Ishikawa (cell line): ENCODE measurements at regions not wholly inside any gene's neighbourhood (a gene's known extent, or its start where the extent isn't known, plus 50 kb on each side); places are given as distances from the start of the nearest gene placed in this dataset.

Experiments
- CEBPB ChIP-seq: IDR thresholded peaks from 2 replicates; pipeline ENCODE4 v1.6.1; 2012
- CREB1 ChIP-seq: IDR thresholded peaks from 2 replicates; pipeline ENCODE4 v1.6.1; 2012; ENCODE audit warnings: low read depth
- EGR1 ChIP-seq: IDR thresholded peaks from 2 replicates; pipeline ENCODE4 v1.6.1; 2012
- EP300 ChIP-seq: IDR thresholded peaks from 2 replicates; pipeline ENCODE4 v1.6.1; 2012; ENCODE audit warnings: borderline replicate concordance
- FOXM1 ChIP-seq: IDR thresholded peaks from 2 replicates; pipeline ENCODE4 v1.6.1; 2012; ENCODE audit warnings: low read depth, borderline replicate concordance
- NFIC ChIP-seq: IDR thresholded peaks from 2 replicates; pipeline ENCODE4 v1.6.1; 2012
- RAD21 ChIP-seq: IDR thresholded peaks from 2 replicates; pipeline ENCODE4 v1.6.1; 2012; ENCODE audit warnings: low read depth
- TAF1 ChIP-seq: IDR thresholded peaks from 2 replicates; pipeline ENCODE4 v1.6.1; 2012; ENCODE audit warnings: low read depth, mild to moderate bottlenecking
- TCF12 ChIP-seq: IDR thresholded peaks from 2 replicates; pipeline ENCODE4 v1.6.1; 2012; ENCODE audit warnings: low read depth
- TEAD4 ChIP-seq: IDR thresholded peaks from 2 replicates; pipeline ENCODE4 v1.6.1; 2012
- YY1 ChIP-seq: IDR thresholded peaks from 2 replicates; pipeline ENCODE4 v1.6.1; 2012; ENCODE audit warnings: low read depth
- ZBTB7A ChIP-seq: IDR thresholded peaks from 2 replicates; pipeline ENCODE4 v1.6.1; 2012; ENCODE audit warnings: low read depth
- TF ChIP-seq, protein P1 (sequence below): IDR thresholded peaks from 2 replicates; pipeline ENCODE4 v1.6.1; 2012
- TF ChIP-seq, protein P2 (sequence below): IDR thresholded peaks from 2 replicates; pipeline ENCODE4 v1.6.1; 2012
- TF ChIP-seq, protein P3 (sequence below): IDR thresholded peaks from 2 replicates; pipeline ENCODE4 v1.6.1; 2012; ENCODE audit warnings: low read depth, mild to moderate bottlenecking

DNA sequence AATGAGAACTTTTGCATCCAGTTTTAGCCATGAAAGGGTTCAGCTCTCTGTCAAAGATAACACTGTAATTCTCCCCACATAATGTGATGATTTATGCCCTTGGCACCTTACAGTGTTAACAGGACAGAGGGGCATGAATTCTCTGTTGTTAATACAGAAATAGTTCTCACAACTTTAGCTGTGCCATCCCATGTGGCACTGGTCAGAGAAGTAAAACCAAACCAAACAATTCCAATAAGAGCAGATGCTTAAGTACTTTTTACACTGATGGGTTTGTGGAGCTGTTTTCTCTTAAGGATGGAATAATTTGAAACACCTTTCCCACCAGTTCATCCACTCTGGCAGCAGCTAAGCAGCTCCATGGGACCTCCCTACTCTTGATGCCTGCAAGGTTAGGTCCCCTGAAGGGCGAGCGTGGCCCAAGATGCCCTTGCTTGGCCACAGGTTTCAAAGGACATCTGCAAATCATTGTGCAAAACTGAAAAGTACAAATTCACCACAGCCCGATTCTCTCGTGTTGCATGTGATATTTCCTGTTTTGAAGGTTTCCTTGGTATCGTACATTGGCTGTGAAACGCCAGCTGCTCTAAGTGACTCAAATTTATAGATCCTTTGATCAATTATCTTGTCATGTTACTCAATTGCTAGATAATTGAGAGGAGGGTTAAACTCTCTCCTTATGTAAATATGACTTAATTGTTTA is 82.5 kb upstream of the CREB5 start:
- no peak for TF ChIP-seq YY1
- no peak for TF ChIP-seq RAD21
- TF ChIP-seq, protein P1, sequence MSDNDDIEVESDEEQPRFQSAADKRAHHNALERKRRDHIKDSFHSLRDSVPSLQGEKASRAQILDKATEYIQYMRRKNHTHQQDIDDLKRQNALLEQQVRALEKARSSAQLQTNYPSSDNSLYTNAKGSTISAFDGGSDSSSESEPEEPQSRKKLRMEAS, result no peak

DNA sequence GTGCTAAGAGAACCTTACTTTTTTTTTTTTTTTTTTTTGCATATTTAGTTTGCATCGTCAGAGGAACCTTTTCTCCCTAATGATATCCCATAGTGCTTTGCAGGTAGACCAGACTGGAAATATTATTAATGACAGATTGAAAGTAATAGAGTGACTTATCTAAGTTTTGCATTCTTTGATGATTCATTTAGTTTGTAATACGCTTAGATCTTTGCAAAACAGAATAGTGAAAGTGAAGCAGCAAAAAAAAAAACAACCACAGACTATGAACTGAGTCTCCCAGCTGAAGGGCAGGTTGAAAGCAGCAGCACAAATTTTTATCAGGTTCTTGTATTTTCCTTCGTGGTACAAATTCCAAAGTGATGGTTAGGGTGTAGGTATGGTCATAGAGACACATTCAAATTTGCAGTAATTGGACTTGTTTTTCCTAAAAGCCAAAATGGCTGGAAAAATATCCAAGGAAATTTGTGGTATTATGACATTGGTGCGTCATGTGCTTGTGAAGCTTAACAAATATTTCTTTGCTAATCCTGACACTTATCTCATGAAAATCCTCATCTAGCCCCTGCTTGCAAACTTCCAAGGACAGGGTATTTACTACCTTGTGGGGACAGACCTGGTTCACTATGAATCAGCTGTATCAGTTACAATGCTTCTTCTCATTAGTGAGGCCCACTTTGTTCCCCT is 81.8 kb upstream of the CREB5 start:
- TF ChIP-seq, protein P2, sequence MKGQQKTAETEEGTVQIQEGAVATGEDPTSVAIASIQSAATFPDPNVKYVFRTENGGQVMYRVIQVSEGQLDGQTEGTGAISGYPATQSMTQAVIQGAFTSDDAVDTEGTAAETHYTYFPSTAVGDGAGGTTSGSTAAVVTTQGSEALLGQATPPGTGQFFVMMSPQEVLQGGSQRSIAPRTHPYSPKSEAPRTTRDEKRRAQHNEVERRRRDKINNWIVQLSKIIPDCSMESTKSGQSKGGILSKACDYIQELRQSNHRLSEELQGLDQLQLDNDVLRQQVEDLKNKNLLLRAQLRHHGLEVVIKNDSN, result no peak
- TF ChIP-seq CEBPB (no peak), EGR1 (no peak)

DNA sequence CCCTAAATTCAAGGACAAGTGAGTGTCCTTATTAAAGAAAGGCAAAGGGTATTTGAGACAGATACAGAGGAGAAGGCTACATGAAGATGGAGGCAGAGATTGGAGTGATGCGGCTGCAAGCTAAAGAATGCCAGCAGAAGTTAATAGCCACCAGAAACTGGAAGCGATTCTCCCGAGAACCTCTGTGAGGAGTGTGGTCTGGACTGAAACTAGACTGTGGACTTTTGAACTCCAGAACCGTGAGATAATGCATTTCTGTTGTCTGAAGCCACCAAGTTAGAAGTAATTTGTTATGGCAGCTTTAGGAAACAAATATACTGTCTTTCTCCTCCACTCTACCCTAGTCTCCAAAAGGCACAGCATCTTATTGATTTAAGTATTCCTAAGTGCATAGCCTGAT is 80.3 kb upstream of the CREB5 start:
- TF ChIP-seq ZBTB7A (no peak), EP300 (no peak), FOXM1 (no peak), YY1 (no peak), NFIC (no peak), TCF12 (no peak), RAD21 (no peak), TEAD4 (no peak), EGR1 (no peak), CREB1 (no peak), TAF1 (no peak), CEBPB (no peak)
- TF ChIP-seq, protein P1, result no peak
- TF ChIP-seq, protein P2, result no peak
- TF ChIP-seq, protein P3, sequence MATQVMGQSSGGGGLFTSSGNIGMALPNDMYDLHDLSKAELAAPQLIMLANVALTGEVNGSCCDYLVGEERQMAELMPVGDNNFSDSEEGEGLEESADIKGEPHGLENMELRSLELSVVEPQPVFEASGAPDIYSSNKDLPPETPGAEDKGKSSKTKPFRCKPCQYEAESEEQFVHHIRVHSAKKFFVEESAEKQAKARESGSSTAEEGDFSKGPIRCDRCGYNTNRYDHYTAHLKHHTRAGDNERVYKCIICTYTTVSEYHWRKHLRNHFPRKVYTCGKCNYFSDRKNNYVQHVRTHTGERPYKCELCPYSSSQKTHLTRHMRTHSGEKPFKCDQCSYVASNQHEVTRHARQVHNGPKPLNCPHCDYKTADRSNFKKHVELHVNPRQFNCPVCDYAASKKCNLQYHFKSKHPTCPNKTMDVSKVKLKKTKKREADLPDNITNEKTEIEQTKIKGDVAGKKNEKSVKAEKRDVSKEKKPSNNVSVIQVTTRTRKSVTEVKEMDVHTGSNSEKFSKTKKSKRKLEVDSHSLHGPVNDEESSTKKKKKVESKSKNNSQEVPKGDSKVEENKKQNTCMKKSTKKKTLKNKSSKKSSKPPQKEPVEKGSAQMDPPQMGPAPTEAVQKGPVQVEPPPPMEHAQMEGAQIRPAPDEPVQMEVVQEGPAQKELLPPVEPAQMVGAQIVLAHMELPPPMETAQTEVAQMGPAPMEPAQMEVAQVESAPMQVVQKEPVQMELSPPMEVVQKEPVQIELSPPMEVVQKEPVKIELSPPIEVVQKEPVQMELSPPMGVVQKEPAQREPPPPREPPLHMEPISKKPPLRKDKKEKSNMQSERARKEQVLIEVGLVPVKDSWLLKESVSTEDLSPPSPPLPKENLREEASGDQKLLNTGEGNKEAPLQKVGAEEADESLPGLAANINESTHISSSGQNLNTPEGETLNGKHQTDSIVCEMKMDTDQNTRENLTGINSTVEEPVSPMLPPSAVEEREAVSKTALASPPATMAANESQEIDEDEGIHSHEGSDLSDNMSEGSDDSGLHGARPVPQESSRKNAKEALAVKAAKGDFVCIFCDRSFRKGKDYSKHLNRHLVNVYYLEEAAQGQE, result no peak

DNA sequence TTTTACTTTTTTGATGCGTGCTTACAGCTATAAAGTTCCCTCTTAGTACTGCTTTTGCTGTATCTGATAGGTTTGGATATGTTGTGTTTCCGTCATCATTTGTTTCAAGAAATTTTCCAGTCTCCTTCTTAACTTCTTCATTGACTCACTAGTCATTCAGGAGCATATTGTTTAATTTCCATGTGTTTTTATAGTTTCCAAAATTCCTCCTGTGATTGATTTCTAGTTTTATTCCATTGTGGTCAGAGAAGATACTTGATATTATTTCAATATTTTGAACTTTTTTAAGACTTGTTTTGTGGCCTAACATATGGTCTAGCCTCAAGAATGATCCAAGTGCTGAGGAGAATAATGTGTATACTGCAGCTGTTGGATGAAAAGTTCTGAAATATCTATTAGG is 75.5 kb upstream of the CREB5 start:
- TF ChIP-seq ZBTB7A, result no peak
- no peak for TF ChIP-seq CREB1
- no peak for TF ChIP-seq YY1
- TF ChIP-seq CEBPB, result no peak
- no peak for TF ChIP-seq EP300
- no peak for TF ChIP-seq FOXM1
- TF ChIP-seq, protein P2, result no peak
- TF ChIP-seq TEAD4, result no peak
- TF ChIP-seq, protein P3, result no peak
- TF ChIP-seq EGR1, result no peak
- TF ChIP-seq TAF1, result no peak
- TF ChIP-seq, protein P1, result no peak
- no peak for TF ChIP-seq TCF12
- TF ChIP-seq NFIC, result no peak
- TF ChIP-seq RAD21, result no peak

DNA sequence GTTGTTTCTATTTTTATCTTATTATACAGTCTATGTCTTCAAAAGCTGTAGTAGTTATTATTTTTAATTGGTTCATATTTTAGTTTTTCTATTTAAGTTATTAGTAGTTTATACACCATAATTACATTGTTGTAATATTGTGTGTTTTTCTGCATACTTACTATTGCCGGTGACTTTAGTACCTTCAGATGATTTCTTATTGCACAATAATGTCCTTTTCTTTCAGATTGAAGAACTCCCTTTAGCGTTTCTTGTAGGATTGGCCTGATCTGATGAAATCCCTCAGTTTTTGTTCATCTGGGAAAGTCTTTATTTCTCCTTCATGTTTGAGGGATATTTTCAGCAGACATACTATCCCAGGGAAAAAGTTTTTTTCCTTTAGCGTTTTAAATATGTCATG is 74.3 kb upstream of the CREB5 start:
- TF ChIP-seq CEBPB (no peak), YY1 (no peak), EP300 (no peak), EGR1 (no peak), TAF1 (no peak), FOXM1 (no peak), RAD21 (no peak), TEAD4 (no peak), ZBTB7A (no peak), NFIC (no peak), CREB1 (no peak), TCF12 (no peak)
- TF ChIP-seq, protein P1, result no peak
- TF ChIP-seq, protein P2, result no peak
- TF ChIP-seq, protein P3, result no peak
